Large intestine (tissue), 3 donors: ENCODE measurements at regions not wholly inside any gene's neighbourhood (a gene's known extent, or its start where the extent isn't known, plus 50 kb on each side); places are given as distances from the start of the nearest gene placed in this dataset.
"Not testable (repeated sequence)": the region's sequence is repeated elsewhere in the genome, so short reads cannot be mapped to it uniquely, and the experiment has no call there.

Source experiments
- DNase-seq, 2 donors: peaks; one replicate each; pipeline versions ENCODE4 v3.0.0 to v3.0.0-alpha.2; 2013
- H3K27ac ChIP-seq: one replicate; pipeline ENCODE4 v1.5.1; 2013; ENCODE audit warnings: low read length
- H3K27me3 ChIP-seq: 2 replicates; pipeline ENCODE4 v1.6.1; 2013; ENCODE audit warnings: low read length; ENCODE audit not compliant: control insufficient read depth, insufficient read depth
- H3K36me3 ChIP-seq: 2 replicates; pipeline ENCODE4 v1.6.1; 2013; ENCODE audit warnings: low read length; ENCODE audit not compliant: control insufficient read depth, insufficient read depth
- H3K4me1 ChIP-seq: one replicate; pipeline ENCODE4 v1.6.1; 2013; ENCODE audit warnings: low read length; ENCODE audit not compliant: control insufficient read depth, insufficient read depth
- H3K4me3 ChIP-seq: one replicate; pipeline ENCODE4 v1.5.1; 2013; ENCODE audit warnings: low read length
- H3K9me3 ChIP-seq: one replicate; pipeline ENCODE4 v1.6.1; 2013; ENCODE audit warnings: mild to moderate bottlenecking, low read depth, low read length, moderate library complexity; ENCODE audit not compliant: control insufficient read depth
- WGBS: methylation state at CpG from one replicate; pipeline ENCODE4 v1.1.5; 2013; ENCODE audit warnings: low lambda C conversion rate; ENCODE audit not compliant: insufficient coverage; 5-methylcytosine and 5-hydroxymethylcytosine counted together

DNA sequence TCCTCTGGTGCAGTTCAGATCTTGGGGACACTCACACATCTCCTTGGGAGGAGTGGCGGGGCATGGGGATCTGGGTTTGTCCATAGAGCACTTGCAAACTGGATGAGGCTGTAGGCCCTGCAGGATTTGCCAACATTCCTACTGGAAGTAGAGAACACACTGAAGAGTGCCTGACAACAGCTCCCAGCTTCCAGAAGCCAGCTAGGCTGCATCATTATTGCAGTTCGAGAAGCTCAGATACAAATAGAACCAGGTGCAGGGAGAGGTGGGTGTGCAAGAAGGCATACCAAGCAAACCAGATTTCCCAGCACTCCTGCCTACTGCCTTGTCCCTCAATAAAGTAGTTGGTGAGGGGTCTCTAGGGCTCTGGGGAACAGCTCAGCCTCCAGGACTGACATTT is 52.5 kb downstream of the RHOB start:
- no CpG with 5 or more reads among the region's 2 CpGs for WGBS

DNA sequence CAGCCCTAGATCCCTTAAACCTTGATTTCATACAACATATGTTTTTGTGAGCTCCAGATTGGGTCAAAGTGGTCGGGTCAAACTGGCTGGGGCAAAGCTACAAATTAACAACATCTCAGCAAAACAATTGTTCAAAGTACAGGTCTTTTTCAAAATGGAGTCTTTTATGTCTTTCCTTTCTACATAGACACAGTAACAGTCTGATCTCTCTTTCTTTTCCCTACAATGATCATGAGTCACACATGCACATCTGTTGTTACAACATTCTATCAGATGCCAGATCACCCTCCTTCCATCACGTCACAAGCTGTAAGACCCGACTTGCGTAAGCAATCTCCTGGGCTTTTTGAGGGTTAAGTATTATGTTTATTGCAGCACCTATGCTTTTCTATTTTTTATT is 55.1 kb downstream of the RHOB start:
- Histone ChIP-seq H3K9me3 (no peaks in the 10 kb centered on the region), H3K27me3 (no peaks in the 10 kb centered on the region), H3K4me3 (no peak overlapping the region), H3K27ac (no peak overlapping the region), H3K36me3 (no peaks in the 10 kb centered on the region), H3K4me1 (peaks cover 4% of the 10 kb centered on the region)
- DNase-seq = no peak
- no CpG with 5 or more reads among the region's 4 CpGs for WGBS

More for the DNA sequence above, 52.5 kb downstream of the RHOB start:
- H3K4me3 ChIP-seq = no peak overlapping the region
- peaks cover 4% of the 10 kb centered on the region for H3K4me1 ChIP-seq
- no peaks in the 10 kb centered on the region for H3K27me3 ChIP-seq
- no peak overlapping the region for H3K27ac ChIP-seq
- no peaks in the 10 kb centered on the region for H3K36me3 ChIP-seq
- no peak for DNase-seq
- no peaks in the 10 kb centered on the region for H3K9me3 ChIP-seq

DNA sequence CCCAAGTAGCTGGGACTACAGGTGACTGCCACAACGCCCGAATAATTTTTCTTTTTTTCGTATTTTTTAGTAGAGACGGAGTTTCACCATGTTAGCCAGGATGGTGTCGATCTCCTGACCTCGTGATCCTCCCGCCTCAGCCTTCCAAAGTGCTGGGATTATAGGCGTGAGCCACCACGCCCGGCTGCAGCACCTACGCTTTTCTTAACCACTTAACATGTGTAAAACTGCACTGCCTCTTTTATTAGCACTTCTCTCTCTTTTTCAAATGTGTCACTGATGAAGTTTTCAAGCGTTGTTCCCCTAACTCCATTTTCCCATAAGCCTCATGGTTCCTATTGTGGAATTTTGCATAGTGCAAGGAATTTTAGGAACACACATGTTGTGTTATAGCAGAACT is 55.6 kb downstream of the RHOB start:
- not testable (repeated sequence) for H3K36me3 ChIP-seq, H3K4me1 ChIP-seq, H3K4me3 ChIP-seq

DNA sequence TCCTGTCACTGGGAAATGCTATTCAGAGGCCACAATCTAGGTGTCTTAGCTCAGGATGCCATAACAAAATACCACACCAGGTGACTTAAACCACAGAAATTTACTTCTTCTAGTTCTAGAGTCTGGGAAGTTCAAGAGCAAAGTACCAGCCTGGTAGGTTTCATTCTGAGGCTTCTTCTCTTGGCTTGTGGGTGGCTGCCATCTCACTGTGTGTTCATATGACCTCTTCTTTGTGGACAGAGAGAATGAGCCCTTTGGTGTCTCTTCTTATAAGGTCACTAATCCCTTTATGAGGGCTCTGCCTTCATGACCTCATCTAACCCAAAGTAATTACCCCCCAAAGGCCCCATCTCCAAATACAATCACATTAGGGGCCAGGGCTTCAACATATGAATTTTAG is 57.3 kb downstream of the RHOB start:
- H3K4me3 ChIP-seq = no peak overlapping the region
- no peak overlapping the region for H3K27ac ChIP-seq
- no peak for DNase-seq
- no peaks in the 10 kb centered on the region for H3K36me3 ChIP-seq
- peaks cover 4% of the 10 kb centered on the region for H3K4me1 ChIP-seq
- H3K27me3 ChIP-seq = no peaks in the 10 kb centered on the region
- H3K9me3 ChIP-seq = no peaks in the 10 kb centered on the region

More for the DNA sequence above, 55.6 kb downstream of the RHOB start:
- WGBS = 92% methylated on average over 2 of the region's 12 CpGs
- H3K9me3 ChIP-seq, H3K27ac ChIP-seq, H3K27me3 ChIP-seq, DNase-seq: not testable (repeated sequence)

DNA sequence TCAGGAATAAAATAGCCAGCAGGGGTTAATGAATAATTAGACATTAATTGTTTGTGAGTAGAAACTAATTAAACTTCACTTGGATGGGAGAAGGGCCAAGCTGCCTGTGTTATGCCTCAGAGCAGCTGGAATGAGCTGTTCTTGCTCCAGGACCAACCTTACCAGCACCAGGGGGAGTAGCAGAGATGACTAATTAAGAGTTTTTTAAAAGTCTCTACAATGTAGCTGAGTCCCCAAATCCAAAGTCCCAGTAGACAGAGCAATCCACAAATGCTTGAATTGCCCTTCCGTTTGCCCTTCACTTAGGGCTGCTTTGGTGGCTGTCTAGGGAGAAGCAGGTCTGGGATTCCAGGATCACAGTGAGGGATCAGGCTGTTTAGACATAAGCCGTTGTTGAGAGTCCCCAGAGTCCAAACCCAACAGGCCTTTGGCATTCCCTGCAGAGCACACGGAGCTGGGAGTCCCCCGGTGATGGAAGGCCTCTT is 59.4 kb downstream of the RHOB start:
- no peak overlapping the region for H3K27ac ChIP-seq
- H3K4me1 ChIP-seq = no peaks in the 10 kb centered on the region
- no peaks in the 10 kb centered on the region for H3K27me3 ChIP-seq
- WGBS = no CpG with 5 or more reads among the region's 4 CpGs
- H3K36me3 ChIP-seq = no peaks in the 10 kb centered on the region
- H3K9me3 ChIP-seq = no peaks in the 10 kb centered on the region
- DNase-seq = no peak
- H3K4me3 ChIP-seq = no peak overlapping the region

DNA sequence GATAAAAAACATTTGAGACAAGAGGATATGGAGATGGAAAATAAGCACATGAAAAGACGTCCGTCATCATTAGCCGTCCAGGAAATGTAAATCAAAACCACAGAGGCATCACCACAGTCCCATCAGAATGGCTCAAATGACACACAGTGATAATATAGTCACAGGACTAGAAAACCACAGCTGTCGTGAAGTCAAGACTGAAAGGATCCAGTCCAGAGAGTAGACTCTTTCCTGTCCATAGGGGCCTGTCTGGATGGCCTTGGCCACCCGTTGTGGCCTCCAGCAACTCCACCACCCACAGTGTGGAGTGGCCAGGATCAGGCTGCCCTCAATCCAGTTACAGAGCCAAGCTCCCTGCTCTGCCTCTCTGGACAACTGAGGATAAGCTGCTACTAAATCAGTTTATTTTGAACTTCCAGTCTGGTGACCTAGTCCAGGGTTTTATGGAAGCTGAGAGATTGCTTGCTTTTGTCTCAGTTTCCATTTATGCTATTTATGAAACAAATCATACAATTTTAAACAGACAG is 60.4 kb downstream of the RHOB start:
- H3K9me3 ChIP-seq = no peaks in the 10 kb centered on the region
- H3K36me3 ChIP-seq = no peaks in the 10 kb centered on the region
- no peak overlapping the region for H3K27ac ChIP-seq
- H3K27me3 ChIP-seq = no peaks in the 10 kb centered on the region
- no peak overlapping the region for H3K4me3 ChIP-seq
- WGBS = 86% methylated on average over 3 of the region's 5 CpGs
- H3K4me1 ChIP-seq = no peaks in the 10 kb centered on the region
- no peak for DNase-seq

DNA sequence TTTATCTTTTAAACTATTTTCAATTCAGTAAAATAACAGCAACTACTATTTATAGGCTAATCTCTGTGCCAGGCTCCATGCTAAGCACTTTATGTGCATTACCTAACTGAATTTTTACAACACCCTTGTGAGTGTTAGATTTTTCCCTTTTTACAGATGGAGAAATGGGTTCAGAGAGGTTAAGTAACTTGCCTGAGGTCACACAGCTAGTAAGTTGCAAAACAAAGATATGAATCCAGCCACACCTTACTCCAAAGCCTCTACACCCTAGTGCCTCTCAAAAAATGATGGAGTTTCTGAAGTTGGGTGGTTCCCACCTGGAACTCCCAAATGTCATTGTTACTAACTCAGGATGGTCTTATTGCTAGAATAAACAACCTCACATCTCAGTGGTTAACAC is 60.8 kb downstream of the RHOB start:
- Histone ChIP-seq H3K27ac (no peak overlapping the region), H3K4me1 (no peaks in the 10 kb centered on the region), H3K4me3 (no peak overlapping the region), H3K27me3 (no peaks in the 10 kb centered on the region), H3K9me3 (no peaks in the 10 kb centered on the region), H3K36me3 (no peaks in the 10 kb centered on the region)
- no peak for DNase-seq

DNA sequence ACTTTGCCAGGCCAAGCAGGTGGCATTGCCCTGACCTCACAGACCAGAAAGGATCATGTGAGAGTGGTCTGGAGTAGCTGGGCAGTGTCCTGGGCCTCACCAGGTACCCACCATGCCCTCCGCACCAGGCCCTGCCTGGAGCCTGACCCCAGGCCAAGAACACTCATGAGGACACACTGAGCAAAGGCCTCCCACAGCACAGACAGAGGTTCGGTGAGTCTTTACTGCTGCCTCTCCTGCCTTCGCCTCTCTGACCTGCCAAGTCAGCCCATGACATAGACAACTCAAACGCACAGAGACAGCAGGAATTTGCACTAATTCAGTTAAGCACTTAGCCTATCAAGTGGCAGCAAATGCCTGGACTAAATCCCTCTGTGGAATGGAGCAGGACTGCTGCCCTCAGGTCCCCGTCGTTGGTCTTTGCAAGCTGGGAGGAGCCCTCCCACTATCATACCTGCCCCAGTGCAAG is 62.5 kb downstream of the RHOB start:
- no peaks in the 10 kb centered on the region for H3K27me3 ChIP-seq
- DNase-seq = no peak
- no peak overlapping the region for H3K4me3 ChIP-seq
- no peaks in the 10 kb centered on the region for H3K9me3 ChIP-seq
- no peaks in the 10 kb centered on the region for H3K36me3 ChIP-seq
- no CpG with 5 or more reads among the region's 6 CpGs for WGBS
- no peak overlapping the region for H3K27ac ChIP-seq
- no peaks in the 10 kb centered on the region for H3K4me1 ChIP-seq

DNA sequence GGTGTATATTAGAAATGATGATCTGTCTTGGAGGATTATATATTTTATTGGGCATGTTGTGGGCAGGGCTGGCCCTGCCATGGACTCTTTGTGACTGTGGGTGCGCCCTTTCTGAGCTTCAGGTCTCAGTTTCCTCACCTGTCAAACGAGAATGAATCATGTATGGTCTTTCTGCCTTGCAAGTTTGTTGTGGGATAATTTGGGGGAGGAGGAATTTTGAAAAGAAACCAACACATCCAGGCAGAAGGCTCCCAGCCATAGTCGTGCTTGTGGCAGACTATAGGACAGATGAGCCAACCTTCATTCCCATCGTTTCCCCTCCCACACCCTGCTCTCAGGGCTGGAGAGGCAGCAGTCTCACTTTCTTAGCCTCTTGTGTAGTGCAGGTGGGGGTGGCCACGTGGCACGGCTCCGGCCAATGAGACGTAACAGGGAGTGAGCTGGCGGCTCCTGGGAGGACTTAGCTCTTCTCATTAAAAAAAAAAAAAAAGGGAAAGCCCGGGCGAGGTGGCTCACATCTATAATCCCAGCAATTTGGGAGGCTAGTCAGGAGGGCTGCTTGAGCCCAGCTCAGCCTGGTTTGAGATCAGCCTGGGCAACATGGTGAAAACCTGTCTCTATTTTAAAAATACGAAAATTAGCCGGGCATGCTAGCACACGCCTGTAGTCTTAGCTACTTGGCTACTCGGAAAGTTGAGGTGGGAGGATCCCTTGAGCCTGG is 63.1 kb downstream of the RHOB start:
- WGBS = no CpG with 5 or more reads among the region's 15 CpGs
- Histone ChIP-seq H3K9me3 (no peaks in the 10 kb centered on the region), H3K27ac (no peak overlapping the region), H3K4me3 (no peak overlapping the region), H3K4me1 (no peaks in the 10 kb centered on the region), H3K27me3 (no peaks in the 10 kb centered on the region), H3K36me3 (no peaks in the 10 kb centered on the region)
- peak; percentile 72 to 83 for DNase-seq

DNA sequence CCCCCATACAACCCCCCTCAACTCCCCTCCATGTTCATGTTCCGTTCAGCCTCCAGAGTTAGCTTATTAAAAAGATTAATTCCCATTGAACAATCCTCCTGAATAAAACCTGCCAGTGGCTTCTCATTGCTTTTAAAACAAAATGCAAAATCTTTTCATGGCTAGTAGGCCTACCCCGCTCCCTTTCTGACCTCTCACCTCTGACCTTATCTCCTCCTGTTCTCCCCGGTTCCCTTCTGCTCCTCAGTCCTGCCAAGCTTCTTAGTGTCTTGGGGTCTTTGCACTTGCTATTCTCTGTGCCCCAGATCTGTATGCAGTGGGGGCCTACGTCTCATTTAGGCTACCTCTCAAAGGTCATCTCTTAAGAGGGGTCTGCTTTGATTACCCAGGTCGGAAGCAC is 64.3 kb downstream of the RHOB start:
- H3K4me3 ChIP-seq = no peak overlapping the region
- H3K27me3 ChIP-seq = no peaks in the 10 kb centered on the region
- H3K4me1 ChIP-seq = no peaks in the 10 kb centered on the region
- DNase-seq = no peak
- H3K9me3 ChIP-seq = no peaks in the 10 kb centered on the region
- no peak overlapping the region for H3K27ac ChIP-seq
- WGBS = 80% methylated on average over 1 of the region's 5 CpGs
- no peaks in the 10 kb centered on the region for H3K36me3 ChIP-seq

DNA sequence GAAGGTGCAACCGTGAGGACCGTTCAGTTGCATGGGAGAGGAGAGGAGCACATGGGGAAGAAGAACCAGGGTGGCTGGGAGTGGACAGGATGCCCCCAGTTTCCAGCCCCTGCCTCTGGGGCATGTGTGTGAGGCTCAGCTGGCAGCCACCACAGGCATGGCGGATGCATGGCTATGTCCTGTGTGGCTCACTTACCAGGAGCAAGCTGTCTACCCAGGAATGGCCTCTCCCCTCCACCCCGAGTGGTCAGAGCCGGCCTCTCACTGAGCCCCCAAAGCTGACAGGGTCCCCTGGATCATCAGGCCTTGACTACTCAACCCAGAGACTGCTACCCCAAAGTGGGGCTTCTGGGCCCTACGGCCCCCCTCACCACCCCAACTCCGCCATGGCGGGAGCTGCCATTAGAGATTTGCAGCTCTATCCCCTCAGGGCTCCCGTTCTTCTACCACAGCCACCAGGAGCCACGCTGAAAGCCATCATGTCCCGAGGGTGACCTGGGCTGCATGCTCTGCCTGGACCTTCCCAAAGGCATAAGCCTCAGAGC is 65.3 kb downstream of the RHOB start:
- no peaks in the 10 kb centered on the region for H3K4me1 ChIP-seq
- H3K36me3 ChIP-seq = no peaks in the 10 kb centered on the region
- no peaks in the 10 kb centered on the region for H3K9me3 ChIP-seq
- no peaks in the 10 kb centered on the region for H3K27me3 ChIP-seq
- DNase-seq = no peak
- no peak overlapping the region for H3K27ac ChIP-seq
- no peak overlapping the region for H3K4me3 ChIP-seq
- no CpG with 5 or more reads among the region's 11 CpGs for WGBS
